HG02759 (cell line): ENCODE measurements at regions not wholly inside any gene's neighbourhood (a gene's known extent, or its start where the extent isn't known, plus 50 kb on each side); places are given as distances from the start of the nearest gene placed in this dataset.
"Not testable (repeated sequence)": the region's sequence is repeated elsewhere in the genome, so short reads cannot be mapped to it uniquely, and the experiment has no call there.

Experiments
- ATAC-seq: cut with Tn5 transposase; IDR thresholded peaks from one replicate; pipeline ENCODE4 v1.9.1; 2021; ENCODE audit warnings: mild to moderate bottlenecking, moderate library complexity; ENCODE audit not compliant: unreplicated experiment

DNA sequence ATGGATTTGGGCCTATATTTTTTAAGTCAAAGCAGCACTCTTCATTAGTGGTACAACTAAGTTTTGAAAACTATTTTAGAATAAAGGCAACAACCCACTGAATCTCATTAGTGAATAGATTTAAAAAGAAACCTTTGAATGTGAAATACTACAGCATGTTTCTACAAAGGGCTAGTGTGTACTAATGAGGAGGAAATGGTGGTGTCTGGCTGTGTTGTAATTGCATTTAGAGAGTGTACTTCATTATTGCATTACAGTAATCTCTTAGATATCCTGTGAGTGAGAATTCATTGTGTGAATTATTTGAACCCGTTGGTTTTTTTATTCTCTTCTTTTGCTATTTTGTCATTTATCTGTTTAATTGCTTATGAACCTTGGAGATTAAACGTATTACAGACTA lies 575.4 kb upstream of the FAM98A start:
- no peak for ATAC-seq

DNA sequence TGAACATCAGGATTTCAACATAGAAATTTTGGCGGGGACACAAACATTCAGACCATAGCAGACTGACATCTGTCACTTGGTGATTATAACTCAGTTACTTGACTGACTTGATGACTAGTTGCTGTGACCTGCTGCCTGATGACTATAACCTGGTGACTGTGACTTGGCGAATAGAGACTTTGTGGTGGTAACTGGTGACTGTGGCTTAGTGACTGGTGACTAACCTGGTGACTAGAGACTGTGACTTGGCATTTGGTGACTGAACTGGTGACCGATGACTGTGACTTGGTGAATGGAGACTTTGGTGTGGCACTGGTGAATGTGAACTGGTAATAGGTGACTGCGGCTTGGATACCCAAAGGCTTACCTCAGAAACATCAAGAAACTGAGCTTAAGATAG lies 563.1 kb upstream of the FAM98A start:
- ATAC-seq = no peak

DNA sequence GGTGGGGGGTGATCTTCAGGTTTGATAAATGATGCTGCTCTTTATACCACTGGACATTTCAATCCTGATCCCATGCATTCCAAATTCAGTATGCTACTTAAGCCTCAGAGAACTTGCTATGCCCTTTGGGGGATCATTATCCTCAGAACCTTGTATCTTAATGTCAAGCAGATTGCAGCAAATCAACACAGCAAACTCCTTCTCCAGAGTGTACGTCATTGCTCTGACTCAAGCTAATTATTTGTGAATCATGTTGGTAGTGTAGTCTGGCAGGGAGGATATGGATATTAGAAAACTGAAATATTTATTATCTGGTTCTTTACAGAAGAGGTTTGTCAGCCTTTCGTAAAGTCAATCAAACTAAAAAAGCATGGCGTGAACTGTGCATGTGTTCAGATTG lies 562.5 kb upstream of the FAM98A start:
- no peak for ATAC-seq

DNA sequence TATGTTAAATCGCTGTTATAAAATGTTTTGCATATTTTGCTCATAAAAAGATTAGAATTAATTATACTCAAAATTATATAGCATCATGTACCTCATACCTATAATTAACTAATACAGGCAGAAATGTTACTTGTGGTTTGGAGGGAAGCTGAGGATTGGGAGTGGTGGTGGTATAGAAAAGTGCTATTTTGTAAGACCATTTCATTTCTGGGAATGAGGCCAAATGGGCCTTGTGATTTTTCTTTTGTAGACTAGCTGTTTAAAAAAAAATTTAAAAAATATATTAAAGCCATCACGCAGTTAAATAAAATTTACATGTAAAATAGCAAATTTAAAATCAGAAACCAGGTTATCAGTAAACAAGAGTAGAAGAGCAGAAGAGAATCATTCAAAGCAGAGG lies 560.8 kb upstream of the FAM98A start:
- ATAC-seq = no peak

DNA sequence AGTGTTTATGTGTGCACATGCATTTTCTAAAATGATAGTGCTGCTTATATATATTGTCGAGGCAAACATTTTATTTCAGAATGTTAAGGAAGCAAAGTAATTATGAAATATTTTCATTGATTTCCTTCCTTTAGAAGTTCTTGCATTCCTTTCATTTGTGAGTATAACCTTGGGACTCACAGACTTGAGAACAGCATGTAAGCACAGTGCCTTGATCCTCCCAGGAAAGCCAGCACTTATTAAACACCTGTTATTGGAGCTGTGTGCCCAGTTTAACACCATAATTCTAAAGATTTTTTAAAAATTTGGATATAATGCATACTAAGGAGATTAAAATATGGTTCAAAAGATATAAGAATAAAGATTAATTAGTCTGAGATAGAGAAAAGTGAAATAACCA lies 554.4 kb upstream of the FAM98A start:
- ATAC-seq = no peak

DNA sequence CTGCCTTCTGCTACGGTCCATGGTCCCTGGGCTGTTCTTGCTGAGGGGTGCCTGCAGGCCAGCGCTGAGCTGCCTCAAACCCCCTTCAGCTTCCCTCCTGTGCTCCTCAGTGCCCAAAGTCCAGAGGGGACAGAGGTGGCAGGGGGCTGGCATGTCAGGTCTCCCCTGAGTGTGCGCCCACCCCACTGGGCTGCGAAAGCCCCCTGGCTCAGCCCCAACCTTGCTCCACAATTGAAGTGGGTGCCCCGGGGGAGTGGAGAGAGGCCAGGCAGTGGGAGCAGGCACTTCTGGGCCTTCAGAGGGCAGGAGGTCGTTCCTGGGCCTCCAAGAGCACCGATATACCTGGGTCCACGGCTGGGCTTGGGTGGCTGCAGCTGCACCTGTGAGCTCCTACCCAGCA lies 548.7 kb upstream of the FAM98A start:
- ATAC-seq = no peak

DNA sequence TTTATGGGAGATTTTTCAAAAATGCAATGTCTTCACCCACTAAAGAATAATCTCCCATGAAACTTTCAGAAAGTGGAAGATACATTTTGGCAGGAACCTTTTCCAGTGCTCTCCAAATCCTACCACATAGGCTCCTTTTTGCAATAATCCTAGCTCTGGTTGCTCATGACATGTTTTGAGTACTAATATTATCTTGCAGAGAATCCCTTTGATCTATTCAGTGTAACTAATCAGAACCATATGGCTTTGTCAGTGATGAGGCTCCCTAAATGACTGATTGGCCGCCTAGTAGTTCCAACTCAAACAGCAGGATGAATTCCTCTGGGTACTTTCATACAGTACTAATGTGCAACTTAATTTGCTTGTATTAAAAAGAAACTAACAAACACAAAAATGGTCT lies 544.0 kb upstream of the FAM98A start:
- ATAC-seq = no peak

DNA sequence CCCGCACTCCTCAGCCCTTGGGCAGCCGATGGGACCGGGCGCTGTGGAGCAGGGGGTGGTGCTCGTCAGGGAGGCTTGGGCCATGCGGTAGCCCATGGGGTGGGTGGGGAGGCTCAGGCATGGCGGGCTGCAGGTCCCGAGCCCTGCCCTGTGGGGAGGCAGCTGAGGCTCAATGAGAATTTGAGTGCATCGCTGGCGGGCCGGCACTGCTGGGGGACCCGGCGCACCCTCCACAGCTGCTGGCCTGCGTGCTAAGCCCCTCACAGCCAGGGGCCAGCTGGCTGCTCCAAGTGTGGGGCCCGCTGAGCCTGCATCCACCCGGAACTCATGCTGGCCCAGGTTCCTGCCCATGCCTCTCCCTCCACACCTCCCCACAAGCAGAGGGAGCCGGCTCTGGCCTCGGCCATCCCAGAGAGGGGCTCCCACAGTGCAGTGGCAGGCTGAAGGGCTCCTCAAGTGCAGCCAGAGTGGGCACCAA lies 543.5 kb upstream of the FAM98A start:
- not testable (repeated sequence) for ATAC-seq

DNA sequence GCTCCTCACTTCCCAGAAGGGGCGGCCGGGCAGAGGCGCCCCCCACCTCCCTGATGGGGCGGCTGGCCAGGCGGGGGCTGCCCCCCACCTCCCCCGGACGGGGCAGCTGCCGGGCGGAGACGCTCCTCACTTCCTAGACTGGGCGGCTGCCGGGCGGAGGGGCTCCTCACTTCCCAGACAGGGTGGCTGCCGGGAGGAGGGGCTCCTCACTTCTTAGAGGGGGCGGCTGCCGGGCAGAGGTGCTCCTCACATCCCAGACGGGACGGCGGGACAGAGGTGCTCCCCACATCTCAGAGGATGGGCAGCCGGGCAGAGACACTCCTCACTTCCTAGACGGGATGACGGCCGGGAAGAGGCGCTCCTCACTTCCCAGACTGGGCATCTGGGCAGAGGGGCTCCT lies 534.0 kb upstream of the FAM98A start:
- ATAC-seq = not testable (repeated sequence)

DNA sequence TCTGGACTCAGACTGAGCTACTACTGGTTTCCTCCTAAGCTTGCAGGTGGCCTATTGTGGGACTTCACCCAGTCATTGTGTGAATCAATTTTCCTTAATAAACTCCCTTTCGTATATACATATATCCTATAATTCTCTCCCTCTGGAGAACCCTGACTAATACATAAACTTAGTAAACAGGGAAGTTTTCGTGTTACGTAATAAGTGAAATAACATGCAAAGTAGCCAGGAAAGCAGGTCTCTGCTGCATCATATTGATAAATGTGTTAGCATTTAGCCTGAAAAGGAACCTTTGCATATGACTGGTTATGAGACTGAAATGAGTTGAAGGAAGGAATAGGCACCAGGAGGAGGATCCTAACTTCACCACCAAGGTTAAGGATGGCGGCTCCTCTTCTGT lies 527.2 kb upstream of the FAM98A start:
- ATAC-seq = no peak

DNA sequence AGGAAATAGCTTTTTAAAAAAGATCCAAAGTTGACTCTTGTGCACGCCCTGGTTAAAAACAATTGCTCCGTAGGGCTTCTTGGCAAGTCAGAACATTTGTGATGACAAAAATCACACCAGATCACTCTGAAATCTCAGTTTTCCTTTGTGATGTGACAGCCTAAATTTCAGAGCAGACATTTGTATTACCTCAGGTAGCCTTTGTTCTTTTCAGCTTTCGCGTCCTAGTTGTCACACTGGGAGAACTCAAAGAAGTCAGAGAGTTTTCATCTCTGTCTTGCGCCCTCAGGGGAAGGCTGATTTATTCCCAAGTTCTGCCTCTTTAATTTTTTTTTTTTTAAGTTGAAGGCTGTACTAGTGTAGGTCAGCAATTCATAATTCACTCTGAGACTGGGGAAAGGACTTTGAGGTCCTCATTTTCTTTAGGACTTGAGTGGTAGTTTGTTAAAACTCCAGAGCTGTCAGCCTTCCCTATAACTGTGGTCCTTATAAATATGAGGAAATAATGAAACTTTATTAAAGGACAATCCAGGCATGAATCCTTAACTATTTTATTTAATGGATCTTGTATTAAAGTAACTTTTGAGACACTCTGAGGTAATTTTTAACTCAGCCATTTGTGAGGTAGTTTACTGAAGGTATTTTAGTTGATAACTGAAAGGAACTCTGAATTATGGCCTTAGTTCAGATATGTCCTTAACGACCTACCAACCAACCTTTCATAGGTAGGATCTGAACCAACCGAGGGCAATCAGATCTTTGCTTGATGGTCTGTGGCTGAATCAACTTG lies 525.1 kb upstream of the FAM98A start:
- ATAC-seq = no peak

DNA sequence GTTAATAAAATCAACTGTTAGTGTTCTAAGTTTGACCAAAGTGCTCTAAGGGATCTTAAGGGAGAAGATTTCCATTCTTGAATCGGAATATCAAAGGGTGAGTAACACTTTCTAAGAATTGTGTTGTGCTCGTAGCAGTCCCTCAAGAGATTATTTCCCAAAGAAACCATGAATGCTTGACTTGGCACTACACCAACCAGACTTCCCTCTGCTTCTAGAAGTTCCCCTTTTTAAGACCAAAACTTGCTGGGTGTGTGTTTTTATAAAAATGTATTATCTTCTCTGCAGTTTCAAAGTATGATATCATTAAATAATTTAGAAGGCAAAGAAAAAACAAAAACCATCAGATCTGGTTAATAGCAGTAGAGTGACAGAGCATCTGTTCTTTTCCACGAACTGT lies 522.0 kb upstream of the FAM98A start:
- no peak for ATAC-seq

DNA sequence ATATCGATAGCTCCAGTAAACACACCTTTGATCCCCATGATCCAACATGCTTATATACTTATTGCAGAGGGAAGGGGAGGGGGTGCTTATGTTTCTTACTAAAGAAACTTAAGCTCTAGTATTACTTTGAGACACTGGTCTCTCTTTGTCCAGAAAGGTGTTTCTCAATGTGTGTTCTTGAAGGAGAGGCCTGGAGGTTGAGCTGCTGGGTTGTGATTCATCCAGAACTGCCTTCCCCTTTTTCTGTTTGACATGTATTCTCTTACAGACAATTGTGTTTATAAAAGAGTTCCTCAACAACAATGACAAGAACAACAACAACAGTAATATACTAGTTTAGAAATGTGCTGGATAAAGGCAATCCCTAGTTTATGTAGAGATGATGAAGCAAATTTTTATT lies 516.0 kb upstream of the FAM98A start:
- ATAC-seq = no peak

DNA sequence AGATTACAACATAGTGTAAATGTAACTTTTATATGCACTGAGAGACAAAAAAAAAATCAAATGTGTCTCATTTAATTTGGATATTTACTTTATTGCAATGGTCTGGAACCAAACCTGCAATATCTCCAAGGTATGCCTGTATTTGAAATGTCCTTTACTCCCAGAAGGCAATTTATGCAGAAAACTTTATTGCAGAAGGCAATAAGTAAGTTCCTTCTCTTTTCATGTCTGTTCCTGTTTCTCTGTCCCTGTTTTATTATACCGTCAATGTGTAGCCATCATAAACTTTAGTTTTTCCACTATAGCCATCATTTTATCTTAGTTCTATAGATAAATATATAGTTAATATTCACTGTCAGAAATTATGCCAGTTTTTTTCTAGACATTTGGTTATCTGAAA lies 513.1 kb upstream of the FAM98A start:
- no peak for ATAC-seq

DNA sequence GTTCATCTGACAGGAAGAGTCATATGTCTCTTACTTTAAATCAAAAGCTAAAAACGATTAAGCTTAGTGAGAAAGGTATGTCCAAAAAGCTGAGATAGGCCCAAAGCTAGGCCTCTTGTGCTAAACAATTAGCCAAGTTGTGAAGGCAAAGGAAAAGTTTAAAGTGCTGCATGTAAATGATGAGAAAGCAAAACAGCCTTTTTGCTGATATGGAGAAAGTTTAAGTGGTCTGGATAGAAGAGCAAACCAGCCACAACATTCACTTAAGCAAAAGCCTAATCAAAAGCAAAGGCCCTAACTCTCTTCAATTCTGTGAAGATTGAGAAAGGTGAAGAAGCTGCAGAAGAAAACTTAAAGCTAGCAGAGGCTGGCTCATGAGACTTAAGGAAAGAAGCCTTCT lies 511.3 kb upstream of the FAM98A start:
- ATAC-seq = no peak

DNA sequence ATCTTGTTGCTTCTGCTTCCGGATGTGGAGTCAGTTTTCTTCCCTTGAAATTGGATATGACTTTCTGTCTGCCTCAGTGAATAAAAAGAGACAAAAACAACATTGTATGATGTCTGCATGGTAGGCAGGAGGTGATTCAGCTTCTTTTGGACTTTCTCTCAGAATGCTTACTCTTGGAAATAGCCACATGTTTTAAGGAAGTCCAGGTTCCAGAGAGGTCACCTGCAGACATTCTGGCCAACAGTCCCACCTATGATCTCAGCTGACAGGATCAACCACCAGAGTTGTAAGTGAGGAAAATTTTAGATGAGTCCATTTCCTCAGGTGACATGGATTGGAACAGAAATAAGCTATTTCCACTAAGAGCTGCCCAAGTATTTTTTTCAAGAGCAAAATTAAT lies 508.7 kb upstream of the FAM98A start:
- no peak for ATAC-seq

DNA sequence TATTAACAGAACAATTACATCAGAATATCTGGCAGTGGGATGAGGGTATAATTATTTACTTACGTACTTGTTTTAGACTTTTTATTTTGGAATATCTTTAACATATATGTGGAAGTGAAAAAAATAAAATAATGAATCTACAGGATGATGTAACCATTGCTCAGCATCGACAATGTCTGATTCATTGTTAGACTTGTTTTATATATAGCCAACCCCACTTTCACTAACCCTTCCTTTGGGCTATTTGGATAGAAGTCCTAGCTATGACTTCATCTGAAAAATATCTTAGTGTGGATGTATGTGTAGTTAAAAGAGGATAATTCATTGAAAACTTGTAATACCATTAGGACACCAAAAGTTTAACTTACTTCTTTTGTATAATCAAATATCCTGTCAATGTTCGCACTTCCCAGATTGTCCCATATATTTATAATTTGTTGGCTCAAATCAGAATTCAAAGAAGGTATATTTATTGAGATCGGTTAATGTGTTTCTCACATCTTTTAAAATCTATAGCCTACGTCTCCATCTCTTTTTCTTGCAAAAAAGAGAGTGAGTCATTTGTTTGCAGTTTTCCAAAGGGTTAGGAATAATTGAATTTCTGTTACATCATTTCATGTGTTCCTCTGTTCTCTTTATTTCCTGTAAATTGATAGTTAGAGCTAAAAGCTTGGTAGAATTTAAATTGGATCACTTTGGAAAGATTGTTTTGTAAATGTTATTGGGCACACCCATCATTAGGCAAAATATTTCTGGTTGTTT lies 506.1 kb upstream of the FAM98A start:
- no peak for ATAC-seq

DNA sequence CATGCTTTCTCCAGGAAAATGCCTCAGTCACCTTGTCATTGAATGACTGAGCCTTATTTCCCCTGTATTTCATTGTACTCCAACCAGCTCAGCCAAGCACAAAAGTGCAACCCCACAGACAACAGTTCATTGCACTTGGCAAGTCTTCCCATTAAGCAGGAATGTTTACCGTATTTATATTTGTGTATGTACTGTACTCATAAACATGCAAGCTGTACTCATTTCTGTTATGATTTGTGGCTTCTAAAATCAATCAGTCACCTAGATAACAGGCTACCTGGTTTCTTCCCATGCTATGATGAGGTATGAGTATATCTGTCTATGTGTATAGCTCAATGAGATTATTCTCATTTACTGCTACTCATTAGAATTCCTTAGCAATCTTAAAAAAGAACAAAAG lies 505.5 kb upstream of the FAM98A start:
- ATAC-seq = no peak

DNA sequence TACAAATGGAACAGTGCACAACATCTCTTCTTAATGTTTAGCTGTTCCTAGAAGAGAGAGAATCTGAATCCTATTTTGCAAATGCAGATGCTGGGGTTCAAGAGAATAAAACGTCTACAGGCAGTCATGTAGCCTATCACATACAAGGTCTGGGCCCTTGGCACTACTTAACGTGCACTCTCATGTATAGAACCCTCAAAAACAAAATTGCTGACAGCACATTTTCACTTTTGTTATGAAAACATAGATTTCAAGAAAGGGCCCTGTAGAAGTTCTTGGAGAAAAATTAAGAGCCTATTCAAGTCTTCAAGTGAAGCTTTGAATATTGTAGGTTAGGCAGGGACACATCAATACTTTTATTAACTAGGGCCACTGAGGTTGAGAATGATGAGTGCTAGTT lies 504.3 kb upstream of the FAM98A start:
- no peak for ATAC-seq

DNA sequence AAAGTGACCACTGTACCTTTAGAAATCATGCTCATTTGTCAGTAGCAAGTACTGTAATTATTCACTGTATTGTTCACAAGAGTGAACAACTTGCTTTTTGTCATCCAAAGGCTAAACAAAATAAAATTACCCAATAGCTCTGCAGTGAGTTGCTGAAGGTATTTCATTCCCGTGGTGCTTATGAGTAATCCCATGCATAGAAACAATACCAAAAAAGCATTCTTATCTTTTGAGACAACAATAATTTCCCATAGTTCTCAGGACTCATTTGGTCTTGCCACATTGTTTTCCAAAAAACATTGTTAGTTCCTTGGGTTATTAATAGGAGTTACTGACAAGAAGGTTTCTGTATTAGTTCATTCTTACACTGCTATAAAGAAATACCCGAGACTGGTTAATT lies 503.2 kb upstream of the FAM98A start:
- ATAC-seq = no peak

DNA sequence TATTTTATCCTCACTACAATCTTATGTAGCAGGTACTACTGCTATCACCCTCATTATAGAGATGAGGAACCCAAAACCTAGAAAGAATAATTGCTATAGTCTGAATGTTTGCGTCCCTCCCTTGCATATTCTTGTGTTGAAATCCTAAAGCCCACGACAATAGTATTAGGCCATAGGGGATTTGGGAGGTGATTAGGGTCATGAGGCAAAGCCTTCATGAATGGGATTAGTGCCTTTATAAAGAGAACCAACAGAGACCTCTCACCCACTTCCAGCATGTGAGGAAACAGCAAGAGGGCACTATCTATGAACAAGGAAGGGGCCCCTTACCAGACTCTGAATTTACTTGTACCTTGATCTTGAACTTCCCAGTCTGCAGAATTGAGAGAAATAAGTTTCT lies 500.3 kb upstream of the FAM98A start:
- ATAC-seq = no peak

DNA sequence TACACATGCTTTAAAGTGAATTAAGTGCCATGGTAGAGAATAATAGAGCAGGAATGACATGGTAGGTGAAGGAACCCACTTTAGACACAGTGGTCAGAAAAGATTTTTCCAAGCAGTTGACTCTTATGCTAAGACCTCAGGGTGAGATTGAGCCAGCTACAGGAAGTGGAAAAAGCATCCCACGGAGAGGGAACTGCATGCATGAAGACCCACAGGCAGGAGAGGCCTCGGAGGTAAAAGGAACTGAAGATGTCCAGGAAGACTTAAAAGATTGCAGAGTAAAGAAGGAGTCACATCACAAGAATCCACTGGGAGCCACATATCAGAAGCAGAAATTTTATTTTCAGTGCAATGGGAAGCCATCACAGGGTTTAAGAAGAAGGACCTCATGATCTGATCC lies 499.2 kb upstream of the FAM98A start:
- ATAC-seq = no peak
